ENCODE measurements at regions not wholly inside any gene's neighbourhood (a gene's known extent, or its start where the extent isn't known, plus 50 kb on each side); places are given as distances from the start of the nearest gene placed in this dataset.

DNA sequence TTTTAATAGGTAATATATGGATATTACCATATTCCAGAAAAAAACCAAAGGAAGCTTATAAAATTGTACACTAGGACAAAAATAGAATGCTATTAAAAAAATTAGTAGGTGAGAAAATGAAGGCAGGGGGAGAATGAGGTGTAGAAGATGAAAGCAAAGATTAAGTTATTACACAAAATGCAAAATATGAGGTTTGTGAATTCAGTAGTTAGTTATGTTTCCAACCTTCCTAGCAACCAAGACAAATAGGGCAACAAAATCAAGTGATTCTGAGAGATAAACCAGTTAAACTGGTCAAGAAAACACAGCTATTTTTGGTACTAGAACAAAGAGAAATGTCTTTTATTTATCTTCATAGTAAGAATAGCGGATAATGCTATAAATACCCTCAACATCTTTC is 300.0 kb upstream of the RASGEF1B start:
- H3K27ac ChIP-seq: no peak overlapping the region
- TF ChIP-seq, protein P1, sequence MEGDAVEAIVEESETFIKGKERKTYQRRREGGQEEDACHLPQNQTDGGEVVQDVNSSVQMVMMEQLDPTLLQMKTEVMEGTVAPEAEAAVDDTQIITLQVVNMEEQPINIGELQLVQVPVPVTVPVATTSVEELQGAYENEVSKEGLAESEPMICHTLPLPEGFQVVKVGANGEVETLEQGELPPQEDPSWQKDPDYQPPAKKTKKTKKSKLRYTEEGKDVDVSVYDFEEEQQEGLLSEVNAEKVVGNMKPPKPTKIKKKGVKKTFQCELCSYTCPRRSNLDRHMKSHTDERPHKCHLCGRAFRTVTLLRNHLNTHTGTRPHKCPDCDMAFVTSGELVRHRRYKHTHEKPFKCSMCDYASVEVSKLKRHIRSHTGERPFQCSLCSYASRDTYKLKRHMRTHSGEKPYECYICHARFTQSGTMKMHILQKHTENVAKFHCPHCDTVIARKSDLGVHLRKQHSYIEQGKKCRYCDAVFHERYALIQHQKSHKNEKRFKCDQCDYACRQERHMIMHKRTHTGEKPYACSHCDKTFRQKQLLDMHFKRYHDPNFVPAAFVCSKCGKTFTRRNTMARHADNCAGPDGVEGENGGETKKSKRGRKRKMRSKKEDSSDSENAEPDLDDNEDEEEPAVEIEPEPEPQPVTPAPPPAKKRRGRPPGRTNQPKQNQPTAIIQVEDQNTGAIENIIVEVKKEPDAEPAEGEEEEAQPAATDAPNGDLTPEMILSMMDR (conservative IDR thresholded peaks at IDR 0.05): no peak

DNA sequence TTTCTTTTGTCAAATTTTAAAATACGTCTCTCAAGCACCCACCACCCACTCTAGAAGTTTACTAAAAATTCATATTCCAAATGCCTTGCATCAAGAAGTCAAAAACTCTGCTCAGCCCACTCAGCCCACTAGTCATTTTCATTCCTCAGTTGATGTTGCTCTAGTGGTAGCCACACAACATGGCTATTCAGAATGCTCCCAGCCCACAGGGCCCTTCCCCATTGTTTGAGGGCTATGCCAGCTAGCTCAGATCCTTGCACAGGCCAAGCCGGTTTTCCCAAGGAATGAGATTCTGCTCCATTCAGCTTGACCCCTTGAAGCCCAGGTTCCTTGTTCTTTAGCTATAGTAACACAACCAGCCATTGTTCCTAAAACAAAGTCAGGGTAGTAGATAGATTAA is 297.5 kb upstream of the RASGEF1B start:
- H3K27ac ChIP-seq: no peak overlapping the region
- TF ChIP-seq, protein P1 (conservative IDR thresholded peaks at IDR 0.05): no peak

- TF ChIP-seq, protein P1 (conservative IDR thresholded peaks at IDR 0.05): no peak
- H3K27ac ChIP-seq: no peak overlapping the region
Measured at GRCh38 chr4:81758574-81759264, 287.0 kb upstream of the RASGEF1B start.

DNA sequence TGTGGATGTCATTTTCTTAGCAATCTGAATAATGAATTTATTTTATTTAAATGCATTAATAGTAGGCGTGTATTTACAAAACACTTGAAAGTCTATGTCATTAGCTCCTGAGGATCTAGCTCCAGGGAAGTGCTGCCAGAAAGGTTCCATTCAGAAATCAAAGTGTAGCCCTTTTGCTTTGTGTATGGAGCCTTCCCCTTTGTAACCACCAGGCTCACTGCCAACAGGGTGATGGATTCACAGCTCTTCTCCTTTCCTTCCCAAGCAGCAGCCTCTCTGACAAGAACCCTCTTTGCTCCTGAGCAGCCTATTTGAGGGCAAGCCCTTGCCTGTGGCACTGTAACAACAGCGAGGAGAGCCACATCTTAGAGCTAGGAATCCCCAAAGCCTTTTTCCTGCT is 286.0 kb upstream of the RASGEF1B start:
- H3K27ac ChIP-seq: no peak overlapping the region
- TF ChIP-seq, protein P1 (conservative IDR thresholded peaks at IDR 0.05): no peak

GRCh38 chr4:81756973-81757372 is 285.3 kb upstream of the RASGEF1B start:
- TF ChIP-seq, protein P1 (conservative IDR thresholded peaks at IDR 0.05): no peak
- no peak overlapping the region for H3K27ac ChIP-seq

GRCh38 chr4:81756042-81756441 is 284.3 kb upstream of the RASGEF1B start:
- TF ChIP-seq, protein P1 (conservative IDR thresholded peaks at IDR 0.05): no peak

GRCh38 chr4:81754169-81754568 is 282.5 kb upstream of the RASGEF1B start:
- no peak overlapping the region for H3K27ac ChIP-seq
- TF ChIP-seq, protein P1 (conservative IDR thresholded peaks at IDR 0.05): no peak

More at GRCh38 chr4:81756042-81756441, 284.3 kb upstream of the RASGEF1B start:
- H3K27ac ChIP-seq: no peak overlapping the region

Data from VCaP (cell line).